Fibroblast of peridontal ligament (primary cell): ENCODE measurements at regions not wholly inside any gene's neighbourhood (a gene's known extent, or its start where the extent isn't known, plus 50 kb on each side); places are given as distances from the start of the nearest gene placed in this dataset.
A peak's percentile ranks its signal among the peaks of the same experiment; 100 is the strongest.

ENCODE experiments used
- DNase-seq: peaks from one replicate; pipeline ENCODE4 v3.0.0-alpha.2; 2010; ENCODE audit errors: extremely low read depth

GRCh38 chr1:36582066-36582755 is 99.5 kb upstream of the CSF3R start:
- DNase-seq: no peak

GRCh38 chr1:36580524-36580923 is 97.8 kb upstream of the CSF3R start:
- no peak for DNase-seq

DNA sequence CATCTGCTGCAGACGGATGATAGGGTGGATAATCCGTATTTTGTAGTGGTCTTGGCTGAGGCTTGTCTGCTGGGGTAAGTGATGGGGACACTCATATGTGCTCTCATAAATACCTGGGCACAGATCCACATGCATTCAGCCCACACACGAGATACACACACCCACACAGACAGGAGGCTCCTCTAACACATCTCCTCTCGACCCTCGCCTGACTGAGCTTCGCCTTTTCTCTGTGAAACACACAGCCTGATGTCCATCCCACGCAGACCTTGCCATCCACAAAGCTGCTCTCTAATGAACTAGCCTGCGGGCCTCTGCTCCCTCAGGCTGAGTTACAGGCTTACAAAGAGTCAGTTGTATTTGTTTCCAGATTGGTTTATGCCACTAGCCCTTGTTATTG is 96.3 kb upstream of the CSF3R start:
- DNase-seq: no peak

DNA sequence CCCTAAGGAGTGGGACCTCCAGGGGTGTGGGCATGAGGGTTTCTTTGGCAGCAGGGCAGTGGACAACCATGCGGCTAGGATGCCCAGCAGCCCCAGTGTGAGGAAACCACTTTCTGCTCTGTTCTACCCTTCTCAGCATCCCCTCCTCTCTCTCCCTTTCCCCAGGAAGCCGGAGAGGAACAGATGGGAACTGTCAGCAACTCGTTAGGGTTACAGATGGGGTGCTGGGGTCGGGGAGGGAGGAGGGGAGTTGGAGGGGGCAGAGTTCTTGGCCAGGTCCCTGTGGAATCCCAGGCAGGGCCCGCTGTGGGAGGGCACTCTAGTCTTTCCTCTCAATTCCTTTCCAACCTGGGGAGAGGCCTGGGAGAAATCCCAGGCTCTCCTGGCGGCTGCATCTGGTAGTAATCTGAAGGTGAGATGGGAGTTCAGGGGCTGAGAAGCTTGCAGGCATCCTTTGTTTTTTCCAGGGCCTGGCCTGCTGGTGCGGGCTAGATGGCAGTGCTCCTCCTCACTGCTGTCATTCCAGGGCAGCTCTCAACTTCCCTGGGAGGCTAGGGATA is 93.9 kb upstream of the CSF3R start:
- no peak for DNase-seq

GRCh38 chr1:36576118-36576517 is 93.4 kb upstream of the CSF3R start:
- DNase-seq: peak; percentile 25

DNA sequence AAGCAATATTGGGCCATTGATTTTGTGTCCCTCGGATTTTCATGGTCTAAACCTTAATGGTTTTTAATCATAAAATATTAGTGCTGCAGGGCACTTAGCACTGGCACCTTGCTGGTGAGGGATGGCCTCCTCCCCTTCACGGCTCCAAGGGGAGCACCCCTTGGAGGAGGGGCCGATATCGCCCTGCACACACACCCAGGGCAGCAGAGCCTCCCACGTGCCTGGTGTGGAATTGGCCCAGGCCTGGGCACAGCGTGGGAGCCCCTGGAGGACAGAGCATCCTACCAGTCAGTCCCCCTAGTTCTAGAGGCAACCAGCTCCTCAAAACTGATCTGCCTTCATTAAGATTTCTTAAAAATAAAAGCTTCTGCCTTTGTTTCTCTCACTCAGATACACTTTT is 90.7 kb upstream of the CSF3R start:
- no peak for DNase-seq

GRCh38 chr1:36572906-36573305 is 90.2 kb upstream of the CSF3R start:
- no peak for DNase-seq

DNA sequence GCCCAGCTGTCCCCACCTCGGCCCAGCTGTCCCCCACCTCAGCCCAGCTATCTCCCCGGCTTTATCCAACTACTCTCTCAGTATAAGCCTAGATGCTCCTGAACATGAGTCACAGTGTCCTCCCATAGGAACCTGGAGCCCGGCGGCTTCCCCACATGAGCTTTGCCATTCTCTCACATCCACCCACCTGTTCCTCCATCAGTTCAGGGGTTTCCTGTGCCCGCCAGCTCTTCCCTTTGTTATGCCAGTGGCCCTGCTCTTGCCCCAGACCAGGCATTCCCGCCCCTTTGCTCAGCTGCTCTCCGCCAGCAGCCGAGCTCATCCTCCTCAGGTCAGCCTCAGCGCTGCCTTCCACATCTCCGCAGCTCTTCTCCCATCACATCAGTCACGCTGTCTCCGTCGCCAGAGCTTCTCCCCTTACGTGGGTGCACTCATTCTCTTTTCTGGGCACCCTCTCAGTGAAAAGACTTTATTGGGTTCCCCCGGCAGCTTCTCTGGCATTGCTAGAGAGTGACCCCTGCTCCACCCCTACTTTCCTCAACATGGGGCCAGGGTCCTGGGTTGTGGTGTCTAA is 89.5 kb upstream of the CSF3R start:
- DNase-seq: no peak

DNA sequence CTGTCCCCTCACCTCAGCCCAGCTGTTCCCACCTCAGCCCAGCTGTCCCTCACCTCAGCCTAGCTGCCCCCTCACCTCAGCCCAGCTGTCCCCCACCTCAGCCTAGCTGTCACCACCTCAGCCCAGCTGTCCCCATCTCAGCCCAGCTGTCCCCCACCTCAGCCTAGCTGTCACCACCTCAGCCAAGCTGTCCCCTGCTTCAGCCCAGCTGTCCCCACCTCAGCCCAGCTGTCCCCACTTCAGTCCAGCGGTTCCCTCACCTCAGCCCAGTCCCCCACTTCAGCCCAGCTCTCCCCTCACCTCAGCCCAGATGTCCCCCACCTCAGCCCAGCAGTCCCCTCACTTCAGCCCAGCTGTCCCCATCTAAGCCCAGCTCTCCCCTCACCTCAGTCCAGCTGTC is 88.4 kb upstream of the CSF3R start:
- no peak for DNase-seq

- DNase-seq: no peak
Observed at GRCh38 chr1:36570478-36571060, 87.9 kb upstream of the CSF3R start.

DNA sequence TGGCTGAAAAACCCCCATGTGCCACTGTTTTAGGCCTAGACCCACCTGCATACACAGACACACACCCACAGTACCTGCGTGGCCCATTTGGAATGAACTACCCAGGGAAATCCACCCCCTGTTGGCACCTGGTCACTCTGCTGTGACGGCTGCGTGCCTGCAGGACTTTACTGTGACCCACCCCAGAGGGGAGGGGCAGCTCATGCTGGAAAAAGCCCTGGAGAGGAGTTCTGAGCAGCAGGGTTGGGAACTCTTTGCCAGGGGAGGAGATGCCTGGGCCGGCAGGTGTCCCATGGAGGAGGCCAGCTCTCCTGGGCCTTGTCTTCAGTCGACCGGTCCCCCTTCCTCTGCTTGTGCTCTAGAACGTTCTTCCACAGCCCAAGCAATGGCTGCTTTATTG is 87.3 kb upstream of the CSF3R start:
- DNase-seq: no peak

DNA sequence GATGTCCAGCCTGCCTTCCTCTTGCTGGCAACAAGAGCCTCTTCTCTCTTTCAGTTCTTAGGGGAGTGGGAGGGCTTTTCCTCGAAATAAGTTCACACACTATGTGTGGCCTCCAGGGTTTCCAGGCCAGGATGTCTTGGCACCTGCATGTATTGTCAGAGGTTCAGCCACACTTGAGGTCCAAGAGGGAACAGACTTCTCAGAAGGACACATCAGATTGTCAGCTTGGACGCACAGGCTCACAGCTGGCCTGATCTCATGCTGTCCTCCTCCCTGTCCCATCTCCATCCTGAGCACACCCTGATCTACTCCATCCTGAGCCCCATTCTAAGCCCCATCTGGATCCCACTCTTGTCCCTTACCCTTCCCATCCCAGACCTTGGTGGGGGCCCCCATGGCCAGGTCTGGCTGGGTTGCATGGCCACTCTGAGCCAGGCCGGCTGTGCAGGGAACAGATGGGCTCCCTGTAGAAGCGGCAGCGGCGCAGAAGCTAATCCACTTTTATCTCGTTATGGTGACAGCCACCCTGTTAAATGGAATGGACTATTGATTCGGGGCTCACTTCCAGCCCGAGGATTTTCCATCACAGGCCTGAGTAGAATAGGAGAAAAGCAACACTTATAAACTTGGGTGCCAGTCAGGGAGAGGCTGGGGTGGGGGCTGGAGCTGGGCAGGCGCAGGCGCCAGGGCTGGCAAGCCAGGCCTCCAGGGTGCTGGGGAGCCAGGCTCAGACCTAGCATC is 85.1 kb upstream of the CSF3R start:
- no peak for DNase-seq

- DNase-seq: no peak
Observed at GRCh38 chr1:36565576-36566501, 83.1 kb upstream of the CSF3R start.

- DNase-seq: no peak
Observed at GRCh38 chr1:36562181-36562685, 79.5 kb upstream of the CSF3R start.

DNA sequence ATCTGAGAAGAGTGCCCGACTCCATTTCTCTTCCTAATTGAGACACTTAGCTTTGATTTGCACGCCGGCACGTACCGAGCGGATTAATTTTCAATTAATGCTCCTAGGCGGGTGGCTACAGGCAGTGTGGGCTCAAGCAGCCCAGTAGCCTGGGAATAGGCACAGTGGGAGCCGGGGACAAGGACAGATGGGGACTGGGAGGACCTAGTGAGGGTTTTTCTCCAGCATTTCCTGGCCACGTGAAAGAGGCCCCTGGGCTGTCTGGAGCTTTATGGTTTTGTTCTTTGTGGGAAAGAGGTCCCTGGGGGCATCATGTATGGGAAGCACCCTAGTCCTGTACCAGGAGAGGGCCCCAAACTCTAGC is 78.6 kb upstream of the CSF3R start:
- no peak for DNase-seq

- no peak for DNase-seq
Observed at GRCh38 chr1:36560621-36561360, 78.1 kb upstream of the CSF3R start.

DNA sequence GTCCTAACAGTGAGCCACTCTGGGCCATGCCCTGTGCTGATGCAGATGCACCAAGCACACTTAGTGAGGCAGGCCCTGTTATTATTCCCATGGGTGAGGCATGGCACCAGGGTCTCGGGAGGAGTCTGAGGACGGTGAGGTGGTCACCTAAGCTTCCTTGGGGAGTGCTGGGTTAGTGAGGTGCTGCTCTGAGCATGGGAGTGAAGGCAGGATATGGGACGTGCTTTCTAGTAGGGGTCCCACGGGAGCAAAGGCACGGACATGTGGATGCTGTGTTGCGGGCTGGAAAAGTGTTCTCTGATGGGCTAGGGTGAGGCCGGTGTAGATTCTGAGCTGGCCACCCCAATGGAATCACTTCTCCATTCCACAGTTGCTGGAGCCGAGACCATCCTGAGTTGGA is 77.5 kb upstream of the CSF3R start:
- no peak for DNase-seq

- no peak for DNase-seq
Observed at GRCh38 chr1:36559061-36559460, 76.3 kb upstream of the CSF3R start.

- DNase-seq: no peak
Observed at GRCh38 chr1:36557041-36558000, 74.6 kb upstream of the CSF3R start.
